NCI-H2107 (cell line): ENCODE measurements at regions not wholly inside any gene's neighbourhood (a gene's known extent, or its start where the extent isn't known, plus 50 kb on each side); places are given as distances from the start of the nearest gene placed in this dataset.
"Not testable (repeated sequence)": the region's sequence is repeated elsewhere in the genome, so short reads cannot be mapped to it uniquely, and the experiment has no call there.

ENCODE experiments used
- DNase-seq: peaks from one replicate; lab custom pipeline; 2025; lab: John Stamatoyannopoulos, UW

DNA sequence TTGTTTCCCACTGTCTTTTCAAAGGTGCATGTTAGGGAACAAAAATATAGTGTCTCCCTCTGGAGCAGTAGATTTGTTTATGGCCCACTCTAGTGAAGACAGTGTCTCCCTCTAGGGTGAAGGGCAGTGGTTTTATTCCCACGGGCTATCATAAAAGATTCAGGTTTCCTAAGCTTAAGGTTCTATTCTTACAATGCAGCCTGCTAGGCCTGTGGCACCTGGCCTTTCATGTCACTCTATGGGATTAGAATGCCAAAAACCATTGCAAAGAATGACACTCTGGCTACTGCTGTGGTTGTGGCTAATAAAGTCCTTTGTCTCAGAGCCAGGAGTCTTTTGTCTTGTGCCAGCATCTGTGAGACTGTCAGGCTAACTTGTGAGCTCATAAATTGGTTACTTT is 92.6 kb upstream of the GPR39 start:
- DNase-seq: not testable (repeated sequence)

DNA sequence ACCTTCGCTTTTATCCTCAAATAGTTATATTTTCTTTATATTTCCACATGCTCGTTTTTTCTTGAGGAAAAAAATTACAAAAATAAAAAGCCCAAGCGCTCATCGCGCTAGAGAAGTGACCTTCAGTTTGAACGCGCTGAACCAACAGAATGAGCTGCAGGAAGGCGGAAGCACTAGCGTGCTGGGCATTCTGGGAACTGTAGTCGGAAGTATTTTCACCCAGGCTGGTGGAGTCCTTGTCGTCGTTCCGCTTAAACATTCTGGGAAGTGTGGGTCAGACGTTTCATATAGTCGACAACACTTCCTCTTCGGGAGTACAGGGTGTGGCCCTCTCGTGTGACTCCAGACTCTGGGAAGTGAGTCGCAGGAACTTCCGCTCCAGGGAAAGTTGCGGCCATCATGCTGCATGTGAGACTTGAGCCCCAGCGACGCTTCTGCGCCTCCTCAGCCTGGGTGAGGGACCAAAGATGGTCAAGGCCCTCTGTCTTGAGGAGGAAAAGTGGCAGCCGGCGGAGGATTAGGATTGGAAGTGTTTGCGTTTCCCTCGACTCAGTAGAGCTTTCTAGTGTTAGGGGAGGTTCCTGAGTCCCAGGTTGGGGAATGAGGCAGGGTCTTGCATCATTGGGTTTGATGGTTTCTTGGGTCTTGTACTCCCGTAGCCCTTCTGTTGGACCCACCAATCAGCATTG is 84.1 kb upstream of the GPR39 start:
- not testable (repeated sequence) for DNase-seq

DNA sequence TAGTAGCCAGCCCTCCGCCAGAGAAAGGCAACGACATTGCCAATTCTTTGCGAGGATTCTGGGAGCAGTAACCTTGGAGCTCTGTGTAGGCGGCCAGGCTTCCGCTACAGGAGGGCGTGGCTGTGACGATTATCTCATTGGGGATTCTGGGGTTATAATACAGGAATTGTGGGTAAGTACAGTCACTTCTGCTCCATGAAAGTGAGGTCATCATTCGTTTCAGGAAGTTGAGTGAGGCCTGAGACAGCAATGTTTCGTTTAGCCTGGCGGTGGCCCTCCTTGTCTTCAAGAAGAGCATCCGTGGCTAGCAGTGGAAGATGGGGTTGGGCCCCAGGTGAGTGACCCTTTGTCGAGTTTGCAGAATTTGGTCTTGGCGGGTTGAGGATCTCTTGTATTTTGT is 79.5 kb upstream of the GPR39 start:
- DNase-seq: not testable (repeated sequence)

DNA sequence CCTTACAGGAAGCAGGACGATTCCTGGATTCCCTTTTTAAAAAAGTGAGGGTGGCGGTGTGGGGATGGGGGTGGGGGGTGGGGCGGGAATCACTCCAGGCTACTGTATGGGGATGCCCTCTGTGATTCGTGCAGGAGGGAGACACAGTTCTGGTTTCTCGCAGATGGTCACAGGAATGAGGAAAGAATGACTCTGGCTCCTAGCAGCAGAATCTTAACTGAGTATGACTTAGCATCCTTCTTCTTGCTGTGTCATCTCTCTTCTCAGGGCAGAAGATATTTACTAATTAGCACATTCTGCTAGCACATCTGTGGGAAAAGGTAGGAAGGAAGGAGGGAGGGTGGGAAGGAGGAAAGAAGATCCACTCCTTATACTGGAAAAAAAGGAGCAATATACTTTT is 78.8 kb upstream of the GPR39 start:
- DNase-seq: not testable (repeated sequence)

DNA sequence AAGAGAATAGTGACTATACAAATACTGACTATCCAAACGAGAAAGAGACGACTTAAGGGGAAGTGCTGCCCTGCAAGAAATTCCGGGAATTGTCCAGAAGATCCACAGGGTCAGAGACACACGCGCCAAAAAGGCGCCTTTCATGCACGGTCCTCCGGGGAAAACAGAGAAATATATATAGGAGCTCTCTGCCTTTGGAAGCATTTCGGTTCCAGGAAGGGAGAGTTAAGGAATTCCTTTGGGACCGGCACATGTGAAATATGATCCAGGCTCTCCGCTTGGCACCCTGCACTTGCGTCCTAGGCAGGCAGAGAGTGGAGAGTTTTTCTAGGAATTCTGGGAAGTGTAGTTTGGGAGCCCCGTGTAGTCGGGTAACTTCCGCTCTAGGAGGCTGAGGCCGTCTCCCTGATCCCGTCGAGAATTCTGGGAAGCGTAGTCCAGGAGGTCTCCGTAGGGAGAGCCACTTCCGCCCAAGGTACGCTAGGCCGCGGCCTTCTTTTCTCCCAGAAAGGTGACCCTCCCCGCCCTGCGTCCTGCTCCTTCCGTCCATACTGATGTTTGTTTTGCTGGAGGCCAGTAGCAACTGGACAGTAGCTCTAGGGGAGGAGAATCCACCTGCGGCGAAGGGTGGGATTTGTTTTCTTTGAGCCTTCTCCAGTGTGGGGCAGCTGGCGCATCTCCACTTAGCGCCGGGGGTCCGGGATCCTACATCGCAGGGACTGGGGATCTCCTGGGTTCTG is 69.4 kb upstream of the GPR39 start:
- peak; percentile 34 for DNase-seq

DNA sequence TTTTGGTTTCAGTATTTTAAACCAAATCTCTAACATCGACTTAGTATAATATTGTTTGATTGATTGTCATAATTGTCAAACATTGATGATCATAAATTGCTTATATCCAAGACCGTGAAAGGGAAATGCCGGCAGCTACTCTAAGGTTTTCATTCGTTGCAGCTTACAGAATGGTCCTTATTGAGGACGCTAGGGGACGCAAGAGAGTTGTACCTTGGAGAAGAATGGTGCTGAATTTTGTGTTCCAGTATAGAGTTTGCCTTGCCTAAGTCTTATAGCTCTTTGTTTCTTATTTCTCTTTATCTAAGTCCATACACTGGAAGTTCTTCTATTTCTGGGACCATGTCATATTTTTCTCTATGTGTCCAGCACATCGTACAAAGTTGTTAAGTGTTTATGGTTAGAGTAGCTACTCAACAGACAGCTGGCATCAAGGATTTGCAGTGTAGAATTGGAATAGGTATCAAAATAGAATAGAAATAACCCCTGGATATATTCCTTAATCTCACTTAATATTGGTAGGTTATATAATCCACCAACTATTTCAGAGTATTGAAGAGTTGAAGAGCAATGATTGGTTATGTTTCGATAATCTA is 67.4 kb upstream of the GPR39 start:
- peak; percentile 0 for DNase-seq

DNA sequence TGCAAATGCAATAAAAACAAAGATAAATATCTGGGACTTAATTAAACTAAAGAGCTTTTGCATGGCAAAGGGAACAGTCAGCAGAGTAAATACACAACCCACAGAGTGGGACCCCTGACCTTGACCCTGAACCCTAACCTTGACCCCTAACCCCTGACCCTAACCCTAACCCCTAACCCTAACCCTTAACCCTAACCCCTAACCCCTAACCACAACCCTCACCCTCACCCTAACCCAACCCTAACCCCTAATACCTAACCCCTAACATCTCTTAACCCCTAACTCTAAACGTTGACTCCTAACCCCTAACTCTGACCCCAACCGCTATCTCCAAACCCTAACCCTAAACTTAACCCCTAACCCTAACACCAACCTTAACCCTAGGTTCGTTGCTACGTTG is 64.9 kb upstream of the GPR39 start:
- DNase-seq: not testable (repeated sequence)

DNA sequence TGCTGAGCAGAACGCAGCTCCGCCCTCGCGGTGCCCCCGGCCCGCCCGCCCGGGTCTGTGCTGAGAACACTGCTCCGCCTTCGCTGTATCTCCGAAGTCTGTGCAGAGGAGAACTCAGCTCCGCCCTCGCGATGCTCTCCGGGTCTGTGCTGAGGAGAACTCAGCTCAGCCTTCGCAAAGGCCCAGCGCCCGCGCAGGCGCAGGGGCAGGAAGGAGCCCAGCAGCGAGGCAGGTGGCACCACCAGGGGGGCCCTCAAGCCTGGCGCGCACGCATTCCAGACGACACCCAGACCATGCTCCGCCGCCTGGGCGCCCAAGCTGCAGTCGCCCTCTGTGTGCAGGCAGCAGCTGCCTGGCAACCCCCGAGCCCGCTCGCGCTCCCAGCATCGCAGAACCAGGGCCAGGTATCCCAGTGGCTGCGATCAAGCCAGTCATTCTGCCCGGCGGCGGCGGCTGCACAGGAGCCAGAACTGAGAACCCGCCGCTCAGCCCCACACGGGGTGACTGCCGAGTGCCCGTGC is 64.1 kb upstream of the GPR39 start:
- DNase-seq: peak; percentile 51

DNA sequence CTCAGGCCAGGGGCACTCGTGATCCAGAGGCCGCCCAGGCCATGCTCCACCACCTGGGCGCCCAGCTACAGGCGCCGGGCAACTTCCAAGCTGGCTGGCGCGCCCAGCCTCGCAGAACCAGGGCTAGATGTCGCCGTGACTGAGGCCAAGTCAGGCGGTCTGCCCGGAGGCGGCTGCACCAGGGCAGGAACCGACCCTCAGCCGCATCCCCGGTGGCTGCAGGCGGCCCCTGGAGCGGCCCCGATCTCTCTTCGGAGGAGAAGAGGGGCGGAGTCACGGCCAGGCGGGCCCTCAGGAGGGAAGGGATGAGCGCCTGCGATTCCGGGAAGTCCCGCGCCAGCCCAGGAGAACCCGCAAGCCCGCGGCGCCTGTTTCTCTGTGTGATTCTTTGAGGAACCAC is 63.2 kb upstream of the GPR39 start:
- DNase-seq: not testable (repeated sequence)

DNA sequence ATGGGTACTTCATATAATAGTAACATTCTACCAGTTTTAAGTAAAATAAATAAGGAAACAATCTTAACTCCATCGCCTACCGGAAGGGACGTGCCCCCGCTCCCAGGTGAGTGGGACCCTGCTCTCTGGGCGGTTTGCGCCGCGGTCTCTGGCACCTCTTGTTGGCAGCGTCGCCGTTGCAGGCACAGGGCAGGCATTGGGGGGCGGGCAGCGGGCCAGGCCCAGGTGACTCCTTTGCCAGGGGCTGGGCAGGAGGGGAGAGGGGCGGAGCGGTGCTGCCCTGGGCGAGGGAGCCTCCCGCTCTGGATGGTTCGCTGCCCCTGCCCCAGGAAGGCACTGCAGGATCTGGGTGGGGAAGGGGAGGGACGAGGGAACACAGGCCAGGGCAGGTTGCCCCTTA is 55.6 kb upstream of the GPR39 start:
- not testable (repeated sequence) for DNase-seq

DNA sequence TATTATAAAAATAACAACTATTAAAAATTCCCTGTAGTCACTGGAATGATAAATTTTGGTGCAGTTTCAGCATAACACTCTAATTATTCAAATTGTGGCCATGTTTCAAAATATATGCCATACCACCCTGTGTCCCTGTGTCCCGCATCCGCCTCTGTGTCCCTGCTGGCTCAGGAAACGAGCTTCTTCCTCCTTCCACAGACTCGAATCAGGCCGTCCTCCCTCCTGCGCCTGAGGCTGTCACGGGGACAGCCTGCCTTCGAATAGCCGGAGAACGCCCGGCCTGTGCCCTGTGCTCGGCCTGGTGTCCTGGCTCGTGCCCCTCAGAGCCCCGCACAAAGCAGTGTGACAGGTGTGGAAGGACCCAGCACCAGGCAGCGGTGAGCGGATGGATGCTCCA is 55.1 kb upstream of the GPR39 start:
- DNase-seq: not testable (repeated sequence)

DNA sequence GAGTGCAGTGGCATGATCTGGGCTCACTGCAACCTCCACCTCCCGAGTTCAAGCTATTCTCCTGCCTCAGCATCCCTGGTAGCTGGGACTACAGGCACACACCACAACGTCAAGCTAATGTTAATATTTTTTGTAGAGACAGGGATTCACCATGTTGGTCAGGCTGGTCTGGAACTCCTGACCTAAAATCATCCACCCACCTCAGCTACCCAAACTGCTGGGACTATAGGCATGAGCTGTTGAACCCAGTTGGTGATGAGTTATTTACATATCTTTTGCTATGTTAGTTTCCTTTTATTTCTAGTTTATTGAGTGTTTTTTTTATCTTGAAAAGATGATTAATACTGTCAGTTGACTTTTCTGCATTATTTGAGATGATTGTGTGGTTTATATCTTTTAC is 53.3 kb upstream of the GPR39 start:
- DNase-seq: not testable (repeated sequence)

DNA sequence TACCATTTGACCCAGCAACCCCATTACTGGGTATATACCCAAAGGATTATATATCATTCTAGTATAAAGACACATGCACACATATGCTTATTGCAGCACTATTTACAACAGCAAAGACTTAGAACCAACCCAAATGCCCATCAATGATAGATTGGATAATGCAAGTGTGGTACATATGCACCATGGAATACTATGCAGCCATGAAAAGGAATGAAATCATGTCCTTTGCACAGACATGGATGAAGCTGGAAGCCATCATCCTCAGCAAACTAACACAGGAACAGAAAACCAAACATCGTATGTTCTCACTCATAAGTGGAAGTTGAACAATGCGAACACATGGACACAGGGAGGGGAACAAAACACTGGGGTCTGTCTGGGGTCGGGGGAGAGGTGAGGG is 50.6 kb upstream of the GPR39 start:
- DNase-seq: not testable (repeated sequence)

DNA sequence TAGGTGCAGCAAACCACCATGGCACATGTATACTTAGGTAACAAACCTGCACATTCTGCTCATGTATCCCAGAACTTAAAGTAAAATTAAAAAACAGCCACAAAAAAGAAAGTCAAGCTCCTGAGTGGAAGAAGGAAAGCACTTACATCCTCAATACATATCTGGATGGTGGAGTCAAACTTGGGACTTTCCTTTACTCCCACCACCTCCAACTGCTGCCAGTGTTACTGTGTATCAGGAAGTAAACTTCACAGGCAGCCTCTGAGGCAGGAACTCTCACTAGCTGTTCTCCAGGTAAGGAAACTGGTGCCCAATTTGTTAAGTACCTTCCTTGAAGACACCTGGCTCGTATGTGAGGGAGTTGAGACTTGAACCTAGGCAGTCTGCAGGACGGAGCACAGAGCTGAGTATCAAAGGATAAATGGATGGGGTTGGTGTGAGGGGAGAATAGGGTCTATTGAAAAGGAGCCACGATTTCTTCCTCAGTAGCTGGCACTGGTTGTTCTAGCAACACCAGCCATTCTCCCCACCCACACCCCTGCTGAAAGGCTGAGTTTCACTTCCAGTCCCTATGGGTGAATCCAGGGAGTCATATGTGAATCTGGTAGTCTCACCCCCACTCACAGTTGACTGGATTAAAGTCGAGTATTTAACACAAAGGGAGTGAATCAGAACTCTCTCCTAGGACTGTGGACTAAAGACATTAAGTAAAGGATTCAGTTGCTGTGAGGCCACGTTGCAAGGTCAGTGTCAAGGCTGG is 50.0 kb upstream of the GPR39 start:
- DNase-seq: no peak
